ENCODE measurements at regions not wholly inside any gene's neighbourhood (a gene's known extent, or its start where the extent isn't known, plus 50 kb on each side); places are given as distances from the start of the nearest gene placed in this dataset.

- TF ChIP-seq POLR2AphosphoS5 (IDR thresholded peaks at IDR 0.05) (no peak), CTCF (IDR thresholded peaks at IDR 0.05) (no peak), EP300 (IDR thresholded peaks at IDR 0.05) (no peak)
Observed at GRCh38 chrX:144791298-144791697, 456.0 kb upstream of the SPANXN1 start.

Data from stomach (tissue), 4 donors.